Thymus (tissue), 11 donors: ENCODE measurements at regions not wholly inside any gene's neighbourhood (a gene's known extent, or its start where the extent isn't known, plus 50 kb on each side); places are given as distances from the start of the nearest gene placed in this dataset.
"Not testable (repeated sequence)": the region's sequence is repeated elsewhere in the genome, so short reads cannot be mapped to it uniquely, and the experiment has no call there.

Experiments used
- DNase-seq, 9 donors: peaks; one replicate each; pipeline ENCODE4 v3.0.0-alpha.2; 2013; ENCODE audit warnings: low spot score in 9 of 9, low read depth in 6 of 9, missing footprints in 1 of 9
- H3K27ac ChIP-seq, 2 donors: one replicate each; pipeline ENCODE4 v1.5.1; 2013; ENCODE audit warnings: control low read depth in 1 of 2, low read depth in 1 of 2, low read length in 1 of 2, mild to moderate bottlenecking in 1 of 2, moderate library complexity in 1 of 2
- H3K27me3 ChIP-seq, 2 donors: one replicate each; pipeline ENCODE4 v1.5.1; 2013; ENCODE audit warnings: low read length in 1 of 2; ENCODE audit not compliant: control insufficient read depth in 2 of 2, insufficient read depth in 1 of 2
- H3K36me3 ChIP-seq, 2 donors: one replicate each; pipeline ENCODE4 v1.5.1; 2013; ENCODE audit warnings: low read length in 1 of 2, mild to moderate bottlenecking in 1 of 2, moderate library complexity in 1 of 2; ENCODE audit not compliant: control insufficient read depth in 2 of 2, insufficient read depth in 2 of 2
- H3K4me1 ChIP-seq, 2 donors: one replicate each; pipeline ENCODE4 v1.5.1; 2013; ENCODE audit warnings: low read length in 2 of 2; ENCODE audit not compliant: control insufficient read depth in 2 of 2, insufficient read depth in 2 of 2
- H3K4me3 ChIP-seq, 2 donors: one replicate each; pipeline ENCODE4 v1.5.1; 2013; ENCODE audit warnings: low read length in 2 of 2, control low read depth in 1 of 2, mild to moderate bottlenecking in 1 of 2
- H3K9me3 ChIP-seq, 2 donors: one replicate each; pipeline ENCODE4 v1.5.1; 2013; ENCODE audit warnings: low read length in 1 of 2, mild to moderate bottlenecking in 1 of 2; ENCODE audit not compliant: control insufficient read depth in 2 of 2, insufficient read depth in 1 of 2
- WGBS: extraction: QIAGEN DNeasy Blood & Tissue Kit; methylation state at CpG from one replicate; pipeline ENCODE4 v1.1.7; 2013; 5-methylcytosine and 5-hydroxymethylcytosine counted together
- donor health status: healthy.

GRCh38 chr5:38793099-38793498, 52.7 kb upstream of the OSMR start:
- H3K27ac ChIP-seq, result no peak overlapping the region
- no peaks in the 10 kb centered on the region for H3K36me3 ChIP-seq
- no peaks in the 10 kb centered on the region for H3K27me3 ChIP-seq
- peaks cover 0 to 3% of the 10 kb centered on the region in 2 donors for H3K4me1 ChIP-seq
- no peaks in the 10 kb centered on the region for H3K9me3 ChIP-seq
- DNase-seq, result no peak
- WGBS, result 78% methylated on average over 3 of the region's 3 CpGs
- H3K4me3 ChIP-seq, result no peak overlapping the region

- not testable (repeated sequence) for H3K36me3 ChIP-seq, DNase-seq, H3K4me3 ChIP-seq, H3K9me3 ChIP-seq, H3K27me3 ChIP-seq, H3K4me1 ChIP-seq, H3K27ac ChIP-seq
- WGBS, result 85% methylated on average over 7 of the region's 7 CpGs
Measured at GRCh38 chr5:38794037-38794436, 51.8 kb upstream of the OSMR start.

- no peaks in the 10 kb centered on the region for H3K36me3 ChIP-seq
- H3K27ac ChIP-seq, result peak overlapping the region in 1 of 2 donors; percentile 78
- H3K27me3 ChIP-seq, result no peaks in the 10 kb centered on the region
- no peak for DNase-seq
- WGBS, result 94% methylated on average over 5 of the region's 5 CpGs
- no peak overlapping the region for H3K4me3 ChIP-seq
- no peaks in the 10 kb centered on the region for H3K9me3 ChIP-seq
- H3K4me1 ChIP-seq, result peaks cover 0 to 3% of the 10 kb centered on the region in 2 donors
Measured at GRCh38 chr5:38794986-38795385, 50.8 kb upstream of the OSMR start.

- DNase-seq, result peak in 1 of 9 donors; percentile 22
- H3K4me1 ChIP-seq, result peaks cover 0 to 3% of the 10 kb centered on the region in 2 donors
- no peaks in the 10 kb centered on the region for H3K9me3 ChIP-seq
- H3K27ac ChIP-seq, result peak overlapping the region; percentile 0 to 78
- H3K27me3 ChIP-seq, result no peaks in the 10 kb centered on the region
- 91% methylated on average over 6 of the region's 6 CpGs for WGBS
- no peak overlapping the region for H3K4me3 ChIP-seq
- no peaks in the 10 kb centered on the region for H3K36me3 ChIP-seq
Measured at GRCh38 chr5:38795986-38796741, 49.6 kb upstream of the OSMR start.
